ENCODE measurements at regions not wholly inside any gene's neighbourhood (a gene's known extent, or its start where the extent isn't known, plus 50 kb on each side); places are given as distances from the start of the nearest gene placed in this dataset.

GRCh38 chr18:56315363-56315762 is 323.0 kb downstream of the TXNL1 start:
- H4K8ac ChIP-seq (ENCODE audit: low read depth in 2 of 2, low read length in 2 of 2): no peak overlapping the region
- peaks cover 5% of the 10 kb centered on the region for H3K4me1 ChIP-seq (ENCODE audit: control insufficient read depth, insufficient read depth, low read length)
- no TSS peak for BruUV-seq (replicated peaks)
- no CpG with 5 or more reads among the region's 1 CpG for WGBS, 2 experiments (ENCODE audit: extremely low coverage in 2 of 2, insufficient read length in 1 of 2)
- H4K20me1 ChIP-seq (ENCODE audit: insufficient read depth, low read length): no peaks in the 10 kb centered on the region
- no peak overlapping the region for H2BK20ac ChIP-seq (ENCODE audit: low read depth, low read length)
- peak; percentile 60 for DNase-seq
- H2AFZ ChIP-seq (replicated peaks; ENCODE audit: low read length, poor library complexity): no peak overlapping the region
- peak; percentile 60 for ATAC-seq (ENCODE audit: low read depth)
- H4K91ac ChIP-seq (ENCODE audit: insufficient read depth, low read depth, low read length): no peak overlapping the region
- in situ Hi-C loops (cut with MboI; ENCODE audit: low sequenced_read_pairs) (no loop called here), dilution Hi-C loops (cut with HindIII; ENCODE audit: low sequenced_read_pairs, unreplicated experiment) (no loop called here), intact Hi-C loops (cut with micrococcal nuclease) (loop anchor here (10.0 kb wide), 1 partner anchor 901 kb away; no protein-coding TSS in a partner anchor)
- H3K4me3 ChIP-seq (ENCODE audit: insufficient read depth, low read depth, low read length): no peak overlapping the region
- H3K4ac ChIP-seq (ENCODE audit: low read depth, low read length): no peak overlapping the region
- H2BK15ac ChIP-seq (ENCODE audit: low read depth, low read length): no peak overlapping the region
- no peaks in the 10 kb centered on the region for H3K9me3 ChIP-seq (ENCODE audit: control insufficient read depth, insufficient read depth, low read length)
- H3K27ac ChIP-seq (ENCODE audit: insufficient read depth, low read length): no peak overlapping the region
- no peak overlapping the region for H2AK9ac ChIP-seq (replicated peaks; ENCODE audit: low read depth, low read length, poor library complexity)
- H3K9ac ChIP-seq (ENCODE audit: low read depth, low read length): no peak overlapping the region
- no peak overlapping the region for H4K5ac ChIP-seq (ENCODE audit: low read depth, low read length)
- no peaks in the 10 kb centered on the region for H3K79me1 ChIP-seq (ENCODE audit: low read depth in 1 of 2, low read length in 2 of 2)
- no peaks in the 10 kb centered on the region for H3K36me3 ChIP-seq (ENCODE audit: control insufficient read depth, insufficient read depth, low read length)
- 0 out of 2 replicates have a peak overlapping the region, but pooled peaks have one; percentile 54 for H2AK5ac ChIP-seq (ENCODE audit: low read depth, low read length)
- H3K27me3 ChIP-seq (ENCODE audit: control insufficient read depth, insufficient read depth, low read length): no peaks in the 10 kb centered on the region
- H3K56ac ChIP-seq (ENCODE audit: extremely low read depth, insufficient read depth, low read length): no peak overlapping the region
- H3K18ac ChIP-seq (ENCODE audit: low read depth, low read length): no peak overlapping the region
- peaks cover 8% of the 10 kb centered on the region; the same call in 1 of the 2 replicates for H3K9me1 ChIP-seq (ENCODE audit: insufficient read depth, low read length)
- no peak overlapping the region for H2BK5ac ChIP-seq (ENCODE audit: low read depth, low read length, poor library complexity, severe bottlenecking)
- no peak overlapping the region for H3K23ac ChIP-seq (ENCODE audit: low read depth, low read length)
- no peak for TF ChIP-seq MXI1 (IDR thresholded peaks at IDR 0.05; ENCODE audit: borderline replicate concordance, low read depth, low read length)
- TF ChIP-seq MAFK (IDR thresholded peaks at IDR 0.05; ENCODE audit: low read depth, low read length): peak; percentile 83
- no peak overlapping the region for H2BK120ac ChIP-seq (ENCODE audit: low read depth, low read length)
- no peak overlapping the region for H3K4me2 ChIP-seq (ENCODE audit: low read depth, low read length)
- ChIA-PET POLR2A (ENCODE audit: unreplicated experiment) (no interaction called here), CTCF (no interaction called here)
- no peak overlapping the region for H3K14ac ChIP-seq (replicated peaks; ENCODE audit: low read depth, low read length)

All from IMR-90 (cell line).